Activated naive CD4-positive, alpha-beta T cell treated with anti-CD3 and anti-CD28 coated beads, Interleukin-2, amount 50 U/mL, for 24 hours (primary cell): ENCODE measurements at regions not wholly inside any gene's neighbourhood (a gene's known extent, or its start where the extent isn't known, plus 50 kb on each side); places are given as distances from the start of the nearest gene placed in this dataset.
"Not testable (repeated sequence)": the region's sequence is repeated elsewhere in the genome, so short reads cannot be mapped to it uniquely, and the experiment has no call there.

Experiments used
- H3K27ac Mint-ChIP-seq: one replicate; pipeline ENCODE4 v1.8.0; 2021; ENCODE audit warnings: mild to moderate bottlenecking, mixed read lengths
- H3K27me3 Mint-ChIP-seq: one replicate; pipeline ENCODE4 v1.8.0; 2021; ENCODE audit warnings: mixed read lengths
- H3K36me3 Mint-ChIP-seq: one replicate; pipeline ENCODE4 v1.8.0; 2021; ENCODE audit warnings: mixed read lengths
- H3K4me1 Mint-ChIP-seq: one replicate; pipeline ENCODE4 v1.8.0; 2021; ENCODE audit warnings: mixed read lengths
- H3K4me3 Mint-ChIP-seq: one replicate; pipeline ENCODE4 v1.8.0; 2021; ENCODE audit warnings: mild to moderate bottlenecking, mixed read lengths
- H3K9me3 Mint-ChIP-seq: one replicate; pipeline ENCODE4 v1.8.0; 2021; ENCODE audit warnings: mixed read lengths

DNA sequence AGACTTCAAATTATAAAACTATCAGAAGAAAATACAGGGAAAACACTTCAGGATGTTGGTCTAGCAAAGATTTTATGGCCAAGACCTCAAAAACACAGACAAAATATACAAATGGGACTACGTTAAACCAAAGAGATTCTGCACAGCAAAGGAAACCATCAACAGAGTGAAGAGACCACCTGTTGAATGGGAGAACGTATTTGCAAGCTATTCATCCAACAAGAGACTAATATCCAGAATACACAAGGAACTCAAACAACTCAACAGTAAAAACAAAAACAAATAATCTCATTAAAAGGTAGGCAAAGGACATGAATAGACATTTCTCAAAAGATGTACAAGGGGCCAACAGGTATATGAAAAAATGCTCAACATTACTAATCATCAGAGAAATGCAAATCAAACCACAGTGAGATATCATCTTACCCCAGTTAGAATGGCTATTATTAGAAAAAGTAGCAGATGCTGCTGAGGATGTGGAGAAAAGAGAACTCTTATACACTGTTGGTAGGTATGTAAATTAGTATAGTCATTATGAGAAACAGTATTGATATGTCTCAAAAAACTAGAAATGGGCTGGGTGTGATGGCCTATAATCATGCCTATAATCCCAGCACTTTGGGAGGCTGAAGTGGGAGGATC, 112.6 kb downstream of the LRIG2 start:
- no peak overlapping the region for H3K27ac Mint-ChIP-seq
- H3K9me3 Mint-ChIP-seq: no peaks in the 10 kb centered on the region
- H3K4me1 Mint-ChIP-seq: no peaks in the 10 kb centered on the region
- H3K4me3 Mint-ChIP-seq: no peak overlapping the region
- H3K27me3 Mint-ChIP-seq: peaks cover 13% of the 10 kb centered on the region
- H3K36me3 Mint-ChIP-seq: no peaks in the 10 kb centered on the region

DNA sequence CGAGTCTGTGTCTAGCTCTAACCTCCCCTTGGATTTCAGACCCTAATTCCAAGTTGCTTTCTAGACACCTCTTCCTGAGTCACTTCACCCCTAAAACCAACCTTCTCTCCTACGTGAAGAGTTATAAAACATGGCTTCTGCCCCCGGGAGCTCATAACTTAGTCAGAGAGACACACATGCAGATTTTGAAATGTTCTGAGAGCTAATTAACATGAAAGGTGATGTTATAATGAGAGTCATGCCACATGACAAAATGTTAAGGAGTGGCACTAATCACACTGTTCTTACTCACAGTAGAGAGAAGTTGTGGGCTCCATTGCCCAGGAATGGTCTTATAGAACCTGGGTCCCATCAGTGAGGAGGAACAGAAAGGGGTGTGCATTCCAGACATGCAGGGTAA, 117.1 kb downstream of the LRIG2 start:
- Mint-ChIP-seq H3K9me3 (peaks cover 8% of the 10 kb centered on the region), H3K4me3 (no peak overlapping the region), H3K4me1 (no peaks in the 10 kb centered on the region), H3K36me3 (peaks cover 1% of the 10 kb centered on the region), H3K27ac (no peak overlapping the region), H3K27me3 (peaks cover 7% of the 10 kb centered on the region)

DNA sequence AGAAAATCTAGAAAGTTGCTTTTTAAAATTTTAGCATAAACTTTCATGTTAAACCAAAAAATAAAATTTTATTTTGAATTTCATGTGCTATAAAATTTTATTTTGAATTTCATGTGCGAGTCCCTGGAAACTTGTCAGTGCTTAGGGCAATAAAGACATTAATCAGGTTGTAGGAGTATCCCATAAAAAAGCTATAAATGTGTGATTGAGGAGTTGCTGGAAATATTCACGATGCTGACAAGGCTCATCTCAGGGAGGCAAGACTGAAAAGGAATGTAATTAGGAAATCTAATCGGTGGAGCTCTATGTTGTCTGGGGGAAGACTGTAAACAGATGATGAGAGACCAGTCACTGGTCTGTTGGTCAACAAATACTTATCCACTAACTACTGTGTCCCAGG, 117.9 kb downstream of the LRIG2 start:
- peaks cover 8% of the 10 kb centered on the region for H3K9me3 Mint-ChIP-seq
- H3K27ac Mint-ChIP-seq: no peak overlapping the region
- H3K4me3 Mint-ChIP-seq: no peak overlapping the region
- no peaks in the 10 kb centered on the region for H3K4me1 Mint-ChIP-seq
- H3K36me3 Mint-ChIP-seq: peaks cover 1% of the 10 kb centered on the region
- peaks cover 7% of the 10 kb centered on the region for H3K27me3 Mint-ChIP-seq

DNA sequence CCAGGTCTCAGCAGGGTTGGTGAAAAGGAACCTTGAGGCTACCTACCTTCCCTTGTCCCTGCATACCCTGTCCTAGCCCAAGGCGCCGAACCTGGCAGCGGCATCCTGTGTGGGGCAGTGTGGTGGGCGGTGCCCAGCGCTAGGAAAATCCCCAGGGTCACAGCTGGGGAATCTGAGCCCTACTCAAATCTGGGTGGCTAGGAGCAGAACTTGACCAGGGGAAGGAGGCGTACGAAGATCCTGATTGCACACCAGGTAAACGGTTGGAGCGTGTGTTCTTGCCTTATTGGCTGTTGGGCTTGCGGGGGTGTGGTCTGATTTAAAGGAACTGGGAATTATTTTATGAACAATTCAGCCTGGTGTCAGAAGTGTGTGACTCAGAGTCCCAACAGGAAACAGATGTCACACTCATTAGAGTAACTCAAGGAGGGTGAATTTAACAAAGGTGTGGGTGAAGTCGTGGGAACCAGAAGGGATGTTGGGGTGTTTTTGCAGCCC, 118.6 kb downstream of the LRIG2 start:
- Mint-ChIP-seq H3K4me3 (no peak overlapping the region), H3K4me1 (no peaks in the 10 kb centered on the region), H3K27me3 (peaks cover 7% of the 10 kb centered on the region), H3K36me3 (peaks cover 1% of the 10 kb centered on the region), H3K27ac (no peak overlapping the region), H3K9me3 (peaks cover 8% of the 10 kb centered on the region)

DNA sequence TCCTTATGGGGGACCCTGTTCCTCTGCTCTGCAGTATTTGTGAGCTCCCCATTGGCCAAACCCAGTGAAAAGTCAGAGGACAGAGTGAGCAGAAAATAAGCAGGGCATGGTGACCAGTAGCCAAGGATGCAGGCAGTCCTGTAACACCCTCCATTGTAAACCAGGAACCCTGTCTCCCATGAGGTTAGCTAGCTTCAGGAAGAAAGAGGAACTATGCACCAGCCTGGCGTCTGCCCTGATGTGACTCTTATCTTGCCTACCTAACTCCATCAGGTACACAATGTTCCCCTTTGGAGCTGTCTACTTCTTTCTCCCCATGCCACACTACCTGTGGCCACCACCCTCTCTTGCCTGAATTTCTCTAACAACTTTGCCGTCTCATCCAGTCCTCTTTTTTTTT, 119.2 kb downstream of the LRIG2 start:
- no peak overlapping the region for H3K4me3 Mint-ChIP-seq
- H3K27me3 Mint-ChIP-seq: peaks cover 7% of the 10 kb centered on the region
- no peaks in the 10 kb centered on the region for H3K4me1 Mint-ChIP-seq
- peaks cover 1% of the 10 kb centered on the region for H3K36me3 Mint-ChIP-seq
- H3K27ac Mint-ChIP-seq: no peak overlapping the region
- H3K9me3 Mint-ChIP-seq: peaks cover 8% of the 10 kb centered on the region

DNA sequence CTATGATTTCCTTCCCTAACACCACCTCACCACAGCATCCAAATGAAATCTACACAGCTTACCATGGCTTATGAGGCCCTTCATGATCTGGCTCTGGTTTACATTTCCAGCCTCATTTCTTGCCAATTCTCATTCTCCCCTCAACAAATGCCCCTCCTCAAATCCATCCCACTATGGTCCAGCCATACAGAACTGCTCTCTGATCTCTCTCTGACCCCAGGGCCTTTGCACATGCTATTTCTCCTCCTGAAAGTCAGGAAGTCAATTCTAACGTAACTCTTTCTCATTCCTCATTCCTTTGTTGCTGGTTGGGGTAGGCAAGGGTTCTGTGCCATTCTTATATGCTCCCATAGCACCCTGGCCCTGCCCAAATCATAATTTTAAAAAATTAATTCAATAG, 120.0 kb downstream of the LRIG2 start:
- Mint-ChIP-seq H3K36me3 (peaks cover 1% of the 10 kb centered on the region), H3K27ac (no peak overlapping the region), H3K4me1 (no peaks in the 10 kb centered on the region), H3K27me3 (peaks cover 7% of the 10 kb centered on the region), H3K9me3 (peaks cover 8% of the 10 kb centered on the region), H3K4me3 (no peak overlapping the region)

DNA sequence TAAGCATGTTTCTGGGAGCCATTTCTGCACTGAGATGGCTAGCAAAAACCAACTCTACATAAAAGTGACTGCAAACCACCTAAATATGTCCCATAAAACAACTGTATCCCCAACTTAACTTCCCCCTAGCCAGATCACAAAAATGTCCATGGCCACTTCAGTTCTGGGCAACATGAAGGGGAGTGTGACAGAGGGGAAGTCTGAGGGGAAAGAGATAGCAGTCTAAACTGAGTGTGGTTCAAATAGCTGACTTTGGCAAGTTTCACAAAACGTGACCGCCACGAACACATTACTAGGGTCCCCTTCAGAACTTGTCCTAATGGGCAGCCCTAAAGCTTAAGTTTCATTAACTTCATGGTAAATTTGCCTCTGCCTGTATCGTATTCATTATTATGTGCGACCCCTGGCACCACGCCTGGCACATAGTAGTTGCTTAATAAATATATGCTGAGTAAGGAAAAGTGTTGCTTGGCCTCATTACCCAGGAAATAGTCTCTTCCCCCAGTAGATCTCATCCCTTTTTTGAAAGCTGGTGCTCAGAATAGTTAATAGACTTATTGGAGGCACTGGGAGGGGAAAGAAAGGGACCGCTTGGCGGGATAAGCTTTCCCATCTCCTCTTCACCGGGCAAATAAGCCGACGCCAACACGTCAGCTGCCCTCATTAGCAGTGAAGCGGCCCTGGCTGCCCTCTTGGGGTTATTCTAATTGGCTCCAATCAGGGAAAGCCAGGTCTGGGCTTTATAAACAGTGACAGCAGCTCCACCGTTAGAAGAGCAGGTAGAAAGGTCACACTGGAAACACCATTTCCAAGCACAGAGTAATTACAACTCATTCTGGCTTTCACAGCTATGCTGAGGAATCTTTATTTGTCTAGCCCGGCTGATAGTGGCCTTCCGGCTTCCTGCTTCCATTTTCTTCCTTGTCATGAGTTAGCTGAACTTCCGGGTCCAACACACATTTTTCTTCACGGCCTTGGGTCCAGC, 122.1 kb downstream of the LRIG2 start:
- H3K27me3 Mint-ChIP-seq: peaks cover 4% of the 10 kb centered on the region
- peaks cover 1% of the 10 kb centered on the region for H3K36me3 Mint-ChIP-seq
- H3K4me3 Mint-ChIP-seq: no peak overlapping the region
- no peak overlapping the region for H3K27ac Mint-ChIP-seq
- H3K4me1 Mint-ChIP-seq: no peaks in the 10 kb centered on the region
- peaks cover 8% of the 10 kb centered on the region for H3K9me3 Mint-ChIP-seq

DNA sequence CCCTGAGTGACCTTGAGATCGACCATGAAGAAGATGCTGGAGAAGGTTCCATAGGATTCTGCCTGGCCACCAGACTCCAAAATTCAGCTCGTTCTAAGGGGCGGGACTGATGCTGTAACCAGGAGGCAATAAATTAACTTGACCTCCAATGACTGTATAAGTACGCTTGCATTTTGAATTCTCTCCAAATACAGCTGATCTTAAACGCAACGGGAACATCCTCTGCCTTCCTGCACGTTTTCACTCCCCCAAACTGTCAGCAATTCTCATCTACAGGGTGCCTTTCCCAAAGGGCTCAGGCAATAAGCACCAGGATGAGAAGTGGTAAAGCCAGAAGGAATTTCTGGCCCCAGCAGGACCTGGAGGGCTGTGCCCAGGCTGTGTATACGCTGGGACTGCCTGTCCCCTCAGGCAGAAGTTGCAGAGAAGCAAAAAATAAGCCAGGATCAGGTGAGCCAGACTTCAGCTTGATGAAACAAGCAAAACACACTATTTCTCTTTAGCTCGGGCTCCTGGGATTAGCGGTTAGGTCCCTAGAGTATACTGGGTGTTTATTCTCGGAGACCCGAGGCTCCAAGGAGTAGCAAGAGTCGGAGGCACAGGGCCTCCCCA, 124.8 kb downstream of the LRIG2 start:
- H3K4me3 Mint-ChIP-seq: no peak overlapping the region
- H3K4me1 Mint-ChIP-seq: no peaks in the 10 kb centered on the region
- H3K9me3 Mint-ChIP-seq: peaks cover 7% of the 10 kb centered on the region
- no peak overlapping the region for H3K27ac Mint-ChIP-seq
- H3K27me3 Mint-ChIP-seq: no peaks in the 10 kb centered on the region
- peaks cover 1% of the 10 kb centered on the region for H3K36me3 Mint-ChIP-seq

DNA sequence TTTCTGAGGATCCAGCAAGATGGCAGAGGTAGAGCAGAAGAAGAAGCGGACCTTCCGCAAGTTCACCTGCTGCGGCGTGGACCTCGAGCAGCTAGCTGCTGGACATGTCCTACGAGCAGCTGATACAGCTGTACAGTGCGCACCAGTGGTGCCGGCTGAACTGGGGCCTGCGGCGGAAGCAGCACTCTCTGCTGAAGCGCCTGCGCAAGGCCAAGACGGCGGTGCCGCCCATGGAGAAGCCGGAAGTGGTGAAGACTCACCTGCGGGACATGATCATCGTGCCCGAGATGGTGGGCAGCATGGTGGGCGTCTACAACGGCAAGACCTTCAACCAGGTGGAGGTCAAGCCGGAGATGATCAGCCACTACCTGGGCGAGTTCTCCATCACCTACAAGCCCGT, 125.8 kb downstream of the LRIG2 start:
- no peaks in the 10 kb centered on the region for H3K27me3 Mint-ChIP-seq
- H3K36me3 Mint-ChIP-seq: no peaks in the 10 kb centered on the region
- H3K9me3 Mint-ChIP-seq: no peaks in the 10 kb centered on the region
- no peak overlapping the region for H3K27ac Mint-ChIP-seq
- H3K4me3 Mint-ChIP-seq: no peak overlapping the region
- no peaks in the 10 kb centered on the region for H3K4me1 Mint-ChIP-seq

DNA sequence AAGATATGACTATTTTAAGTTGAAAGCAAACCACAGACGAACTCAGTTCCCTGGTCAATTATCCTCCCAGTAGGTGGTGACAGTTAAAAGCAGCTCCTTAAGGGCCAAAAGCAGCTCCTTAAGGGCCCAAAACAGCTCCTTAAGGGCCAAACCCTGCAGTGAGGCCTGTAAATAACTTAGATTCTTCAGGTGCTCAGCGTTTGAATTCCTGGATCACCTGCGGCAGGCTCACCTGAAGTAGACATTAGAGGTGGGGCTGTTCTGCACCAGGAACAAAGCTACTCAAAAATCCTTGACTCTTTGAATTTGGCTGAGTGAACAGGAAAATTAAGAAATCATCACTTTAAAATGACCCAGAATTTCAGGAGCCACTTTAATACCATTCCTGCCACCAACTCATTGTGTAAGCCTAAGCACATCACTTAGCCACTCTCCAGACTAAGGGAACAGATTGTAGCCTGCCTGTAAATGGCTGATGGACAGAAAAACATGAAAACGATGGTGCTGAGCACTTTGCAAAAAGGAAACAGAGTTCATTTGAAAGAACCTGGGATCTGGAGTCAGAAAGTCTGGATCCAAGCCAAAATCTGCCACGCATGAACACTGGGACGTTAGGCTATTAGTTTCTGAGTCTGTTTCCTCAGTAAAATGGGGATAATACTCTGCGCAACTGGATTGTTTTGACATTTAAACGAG, 126.9 kb downstream of the LRIG2 start:
- Mint-ChIP-seq H3K4me3 (no peak overlapping the region), H3K36me3 (no peaks in the 10 kb centered on the region), H3K4me1 (no peaks in the 10 kb centered on the region), H3K9me3 (no peaks in the 10 kb centered on the region), H3K27me3 (peaks cover 2% of the 10 kb centered on the region), H3K27ac (no peak overlapping the region)

DNA sequence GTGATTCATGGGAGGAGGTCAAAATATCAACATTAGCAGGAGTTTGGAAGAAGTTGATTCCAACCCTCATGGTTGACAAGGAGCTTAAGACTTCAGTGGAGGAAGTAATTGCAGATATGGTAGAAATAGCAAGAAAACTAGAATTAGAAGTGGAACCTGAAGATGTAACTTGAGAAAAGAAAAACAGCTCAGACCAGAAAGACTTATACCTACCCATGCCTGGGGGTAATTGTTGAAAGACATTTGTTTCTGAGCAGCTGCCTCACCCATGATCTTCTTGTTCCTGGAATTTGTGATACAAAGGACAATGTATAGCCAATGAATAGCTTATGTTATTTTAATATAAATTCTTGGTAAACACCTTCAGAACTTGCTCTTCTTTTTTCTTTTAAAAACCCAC, 128.6 kb downstream of the LRIG2 start:
- no peak overlapping the region for H3K27ac Mint-ChIP-seq
- H3K4me3 Mint-ChIP-seq: no peak overlapping the region
- no peaks in the 10 kb centered on the region for H3K36me3 Mint-ChIP-seq
- no peaks in the 10 kb centered on the region for H3K9me3 Mint-ChIP-seq
- no peaks in the 10 kb centered on the region for H3K4me1 Mint-ChIP-seq
- peaks cover 2% of the 10 kb centered on the region for H3K27me3 Mint-ChIP-seq

DNA sequence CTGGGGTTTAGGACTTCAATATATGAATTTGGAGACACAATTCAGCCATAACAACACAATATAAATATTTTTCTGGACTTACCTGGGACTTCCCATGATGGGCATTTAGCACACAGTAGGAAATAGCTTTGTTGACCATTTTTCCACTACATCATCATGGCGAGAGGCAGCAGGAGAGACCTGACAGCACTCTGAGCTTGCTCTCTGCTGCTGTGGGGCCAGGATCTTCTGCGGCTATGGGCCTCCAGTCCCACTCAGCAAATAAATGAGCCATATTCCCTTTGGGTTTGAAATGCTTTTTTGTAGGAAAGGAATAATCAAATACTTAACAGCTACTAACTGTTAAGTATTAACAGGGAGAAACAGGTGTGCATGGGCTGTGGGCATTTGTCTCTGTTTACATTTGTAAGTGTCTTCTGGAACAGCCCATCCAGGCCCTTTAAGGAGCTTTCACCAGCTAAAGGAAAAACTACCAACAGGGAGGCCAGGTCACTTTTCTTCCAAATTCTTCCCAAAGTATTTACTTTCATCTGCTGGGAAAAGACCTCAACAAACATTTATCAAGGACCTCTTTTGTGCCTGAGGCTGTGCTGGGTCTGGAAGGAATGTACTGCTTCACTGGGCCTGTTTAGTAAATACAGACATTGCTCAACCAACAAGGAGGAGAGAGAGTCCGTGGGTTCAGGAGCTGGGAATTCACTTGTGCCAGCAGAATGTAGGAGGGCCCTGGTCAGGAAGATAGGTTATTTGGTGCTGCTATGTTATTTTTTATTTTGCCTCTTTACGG, 133.2 kb downstream of the LRIG2 start:
- H3K27me3 Mint-ChIP-seq: peaks cover 6% of the 10 kb centered on the region

DNA sequence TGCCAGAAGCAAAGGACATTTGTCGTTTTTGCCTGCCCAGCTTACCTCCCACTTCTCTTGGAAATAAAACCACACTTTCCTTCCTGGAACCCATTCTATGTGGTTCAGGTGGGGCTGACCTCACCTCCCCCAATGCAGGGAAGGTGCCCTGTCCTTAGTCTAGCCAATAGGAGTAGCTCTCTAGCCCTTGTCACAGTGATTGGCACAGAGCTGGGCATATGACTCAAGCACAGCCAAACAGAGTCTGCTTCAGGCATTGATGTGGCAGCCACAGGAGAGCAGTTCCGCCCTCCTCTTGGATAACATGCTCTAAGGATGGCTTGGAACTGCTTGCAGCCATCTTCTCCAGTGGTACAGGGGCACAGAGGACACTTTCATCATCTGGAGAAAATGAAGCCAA, 134.0 kb downstream of the LRIG2 start:
- no peak overlapping the region for H3K4me3 Mint-ChIP-seq
- H3K27ac Mint-ChIP-seq: no peak overlapping the region
- H3K36me3 Mint-ChIP-seq: no peaks in the 10 kb centered on the region
- H3K4me1 Mint-ChIP-seq: no peaks in the 10 kb centered on the region
- H3K9me3 Mint-ChIP-seq: no peaks in the 10 kb centered on the region
- H3K27me3 Mint-ChIP-seq: peaks cover 8% of the 10 kb centered on the region

More for the DNA sequence above, 133.2 kb downstream of the LRIG2 start:
- Mint-ChIP-seq H3K4me1 (no peaks in the 10 kb centered on the region), H3K36me3 (no peaks in the 10 kb centered on the region), H3K27ac (no peak overlapping the region), H3K9me3 (no peaks in the 10 kb centered on the region), H3K4me3 (no peak overlapping the region)

DNA sequence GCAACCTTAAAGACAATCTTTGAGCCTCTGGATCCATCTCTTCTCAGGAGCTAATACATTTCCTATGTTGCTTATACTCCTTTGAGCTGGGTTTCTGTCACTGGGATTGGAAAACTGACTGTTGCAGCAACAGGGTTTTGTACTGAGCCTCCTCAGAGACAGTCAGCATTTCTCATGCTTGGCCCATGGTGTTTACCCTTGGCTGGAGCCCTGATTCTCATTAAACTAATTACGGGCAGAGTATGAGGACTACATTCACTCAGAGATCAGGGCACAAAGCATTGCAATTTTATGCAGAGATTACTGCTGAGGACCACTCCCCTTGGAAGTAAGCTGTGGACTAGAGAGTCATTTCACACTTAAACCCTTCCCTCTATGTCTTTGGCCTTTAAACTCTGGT, 134.5 kb downstream of the LRIG2 start:
- H3K27me3 Mint-ChIP-seq: peaks cover 8% of the 10 kb centered on the region
- H3K36me3 Mint-ChIP-seq: no peaks in the 10 kb centered on the region
- no peaks in the 10 kb centered on the region for H3K4me1 Mint-ChIP-seq
- H3K9me3 Mint-ChIP-seq: no peaks in the 10 kb centered on the region
- H3K27ac Mint-ChIP-seq: no peak overlapping the region
- no peak overlapping the region for H3K4me3 Mint-ChIP-seq

DNA sequence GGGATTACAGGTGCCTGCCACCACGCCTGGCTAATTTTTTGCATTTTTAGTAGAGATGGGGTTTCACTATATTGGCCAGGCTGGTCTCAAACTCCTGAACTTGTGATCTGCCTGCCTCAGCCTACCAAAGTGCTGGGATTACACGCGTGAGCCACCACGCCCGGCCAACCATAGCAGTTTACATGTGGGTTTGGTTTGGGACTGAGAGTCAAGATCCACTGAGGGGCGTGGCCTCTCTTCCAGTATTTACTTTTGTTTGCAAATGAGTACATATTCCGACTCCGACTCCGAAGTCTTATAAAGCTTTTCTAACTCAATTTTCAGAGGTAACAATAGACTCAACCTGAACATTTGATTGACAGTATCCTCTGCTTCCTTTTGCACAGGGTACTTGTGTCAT, 135.4 kb downstream of the LRIG2 start:
- not testable (repeated sequence) for H3K27ac Mint-ChIP-seq, H3K9me3 Mint-ChIP-seq, H3K4me1 Mint-ChIP-seq, H3K4me3 Mint-ChIP-seq, H3K36me3 Mint-ChIP-seq, H3K27me3 Mint-ChIP-seq
